ENCODE measurements at regions not wholly inside any gene's neighbourhood (a gene's known extent, or its start where the extent isn't known, plus 50 kb on each side); places are given as distances from the start of the nearest gene placed in this dataset.

GRCh38 chr12:91630596-91631293 is 448.1 kb upstream of the DCN start:
- Mint-ChIP-seq H3K36me3 (ENCODE audit: low read depth) (no peaks in the 10 kb centered on the region), H3K9me3 (peaks cover 15% of the 10 kb centered on the region), H3K4me3 (no peak overlapping the region), H3K4me1 (ENCODE audit: low read depth) (peaks cover 4% of the 10 kb centered on the region), H3K27me3 (no peaks in the 10 kb centered on the region), H3K27ac (no peak overlapping the region)

GRCh38 chr12:91630083-91630482 is 447.5 kb upstream of the DCN start:
- Mint-ChIP-seq H3K4me3 (no peak overlapping the region), H3K27ac (no peak overlapping the region), H3K4me1 (ENCODE audit: low read depth) (peaks cover 3% of the 10 kb centered on the region), H3K27me3 (no peaks in the 10 kb centered on the region), H3K36me3 (ENCODE audit: low read depth) (peaks cover 2% of the 10 kb centered on the region), H3K9me3 (peaks cover 17% of the 10 kb centered on the region)

- Mint-ChIP-seq H3K27me3 (no peaks in the 10 kb centered on the region), H3K9me3 (peaks cover 18% of the 10 kb centered on the region), H3K36me3 (ENCODE audit: low read depth) (peaks cover 4% of the 10 kb centered on the region), H3K4me1 (ENCODE audit: low read depth) (no peaks in the 10 kb centered on the region), H3K27ac (no peak overlapping the region), H3K4me3 (no peak overlapping the region)
Observed at GRCh38 chr12:91629440-91629839, 446.8 kb upstream of the DCN start.

GRCh38 chr12:91628656-91629055 is 446.0 kb upstream of the DCN start:
- H3K36me3 Mint-ChIP-seq (ENCODE audit: low read depth), result peaks cover 4% of the 10 kb centered on the region
- H3K4me3 Mint-ChIP-seq, result no peak overlapping the region
- H3K4me1 Mint-ChIP-seq (ENCODE audit: low read depth), result no peaks in the 10 kb centered on the region
- peaks cover 18% of the 10 kb centered on the region for H3K9me3 Mint-ChIP-seq
- H3K27ac Mint-ChIP-seq, result no peak overlapping the region
- H3K27me3 Mint-ChIP-seq, result no peaks in the 10 kb centered on the region

GRCh38 chr12:91627225-91627624 is 444.6 kb upstream of the DCN start:
- no peaks in the 10 kb centered on the region for H3K27me3 Mint-ChIP-seq
- H3K4me1 Mint-ChIP-seq (ENCODE audit: low read depth), result no peaks in the 10 kb centered on the region
- H3K9me3 Mint-ChIP-seq, result peaks cover 18% of the 10 kb centered on the region
- peaks cover 4% of the 10 kb centered on the region for H3K36me3 Mint-ChIP-seq (ENCODE audit: low read depth)
- H3K4me3 Mint-ChIP-seq, result no peak overlapping the region
- no peak overlapping the region for H3K27ac Mint-ChIP-seq

GRCh38 chr12:91622981-91623380 is 440.4 kb upstream of the DCN start:
- peaks cover 3% of the 10 kb centered on the region for H3K4me1 Mint-ChIP-seq (ENCODE audit: low read depth)
- no peak overlapping the region for H3K27ac Mint-ChIP-seq
- peaks cover 18% of the 10 kb centered on the region for H3K9me3 Mint-ChIP-seq
- no peak overlapping the region for H3K4me3 Mint-ChIP-seq
- no peaks in the 10 kb centered on the region for H3K27me3 Mint-ChIP-seq
- H3K36me3 Mint-ChIP-seq (ENCODE audit: low read depth), result peaks cover 4% of the 10 kb centered on the region

- H3K27me3 Mint-ChIP-seq, result no peaks in the 10 kb centered on the region
- H3K4me1 Mint-ChIP-seq (ENCODE audit: low read depth), result peaks cover 7% of the 10 kb centered on the region
- peaks cover 14% of the 10 kb centered on the region for H3K9me3 Mint-ChIP-seq
- H3K36me3 Mint-ChIP-seq (ENCODE audit: low read depth), result peaks cover 4% of the 10 kb centered on the region
- H3K27ac Mint-ChIP-seq, result no peak overlapping the region
- H3K4me3 Mint-ChIP-seq, result no peak overlapping the region
Observed at GRCh38 chr12:91622037-91622436, 439.4 kb upstream of the DCN start.

- Mint-ChIP-seq H3K27ac (no peak overlapping the region), H3K36me3 (ENCODE audit: low read depth) (peaks cover 4% of the 10 kb centered on the region), H3K4me3 (no peak overlapping the region), H3K27me3 (no peaks in the 10 kb centered on the region), H3K9me3 (peaks cover 4% of the 10 kb centered on the region), H3K4me1 (ENCODE audit: low read depth) (peaks cover 7% of the 10 kb centered on the region)
Observed at GRCh38 chr12:91620992-91621391, 438.4 kb upstream of the DCN start.

- no peaks in the 10 kb centered on the region for H3K27me3 Mint-ChIP-seq
- peaks cover 3% of the 10 kb centered on the region for H3K9me3 Mint-ChIP-seq
- H3K36me3 Mint-ChIP-seq (ENCODE audit: low read depth), result peaks cover 4% of the 10 kb centered on the region
- no peak overlapping the region for H3K4me3 Mint-ChIP-seq
- no peak overlapping the region for H3K27ac Mint-ChIP-seq
- H3K4me1 Mint-ChIP-seq (ENCODE audit: low read depth), result peaks cover 7% of the 10 kb centered on the region
Observed at GRCh38 chr12:91620422-91620821, 437.8 kb upstream of the DCN start.

GRCh38 chr12:91618281-91618680 is 435.7 kb upstream of the DCN start:
- H3K4me3 Mint-ChIP-seq, result no peak overlapping the region
- peaks cover 7% of the 10 kb centered on the region for H3K4me1 Mint-ChIP-seq (ENCODE audit: low read depth)
- H3K36me3 Mint-ChIP-seq (ENCODE audit: low read depth), result no peaks in the 10 kb centered on the region
- H3K27ac Mint-ChIP-seq, result no peak overlapping the region
- no peaks in the 10 kb centered on the region for H3K9me3 Mint-ChIP-seq
- no peaks in the 10 kb centered on the region for H3K27me3 Mint-ChIP-seq

- H3K9me3 Mint-ChIP-seq, result no peaks in the 10 kb centered on the region
- peaks cover 7% of the 10 kb centered on the region for H3K4me1 Mint-ChIP-seq (ENCODE audit: low read depth)
- no peak overlapping the region for H3K27ac Mint-ChIP-seq
- no peak overlapping the region for H3K4me3 Mint-ChIP-seq
- H3K27me3 Mint-ChIP-seq, result no peaks in the 10 kb centered on the region
- no peaks in the 10 kb centered on the region for H3K36me3 Mint-ChIP-seq (ENCODE audit: low read depth)
Observed at GRCh38 chr12:91617818-91618217, 435.2 kb upstream of the DCN start.

GRCh38 chr12:91616416-91616815 is 433.8 kb upstream of the DCN start:
- no peaks in the 10 kb centered on the region for H3K9me3 Mint-ChIP-seq
- no peak overlapping the region for H3K4me3 Mint-ChIP-seq
- H3K4me1 Mint-ChIP-seq (ENCODE audit: low read depth), result peaks cover 7% of the 10 kb centered on the region
- H3K27ac Mint-ChIP-seq, result no peak overlapping the region
- no peaks in the 10 kb centered on the region for H3K27me3 Mint-ChIP-seq
- H3K36me3 Mint-ChIP-seq (ENCODE audit: low read depth), result no peaks in the 10 kb centered on the region

GRCh38 chr12:91613223-91613779 is 430.7 kb upstream of the DCN start:
- Mint-ChIP-seq H3K36me3 (ENCODE audit: low read depth) (no peaks in the 10 kb centered on the region), H3K27me3 (no peaks in the 10 kb centered on the region), H3K4me1 (ENCODE audit: low read depth) (peaks cover 15% of the 10 kb centered on the region), H3K4me3 (no peak overlapping the region), H3K9me3 (no peaks in the 10 kb centered on the region), H3K27ac (no peak overlapping the region)

GRCh38 chr12:91610561-91610960 is 427.9 kb upstream of the DCN start:
- H3K4me3 Mint-ChIP-seq, result no peak overlapping the region
- peaks cover 8% of the 10 kb centered on the region for H3K4me1 Mint-ChIP-seq (ENCODE audit: low read depth)
- no peaks in the 10 kb centered on the region for H3K27me3 Mint-ChIP-seq
- no peaks in the 10 kb centered on the region for H3K9me3 Mint-ChIP-seq
- no peak overlapping the region for H3K27ac Mint-ChIP-seq
- no peaks in the 10 kb centered on the region for H3K36me3 Mint-ChIP-seq (ENCODE audit: low read depth)

- Mint-ChIP-seq H3K9me3 (no peaks in the 10 kb centered on the region), H3K27ac (no peak overlapping the region), H3K36me3 (ENCODE audit: low read depth) (no peaks in the 10 kb centered on the region), H3K4me1 (ENCODE audit: low read depth) (peaks cover 8% of the 10 kb centered on the region), H3K4me3 (no peak overlapping the region), H3K27me3 (no peaks in the 10 kb centered on the region)
Observed at GRCh38 chr12:91609283-91609682, 426.7 kb upstream of the DCN start.

GRCh38 chr12:91608542-91608941 is 425.9 kb upstream of the DCN start:
- Mint-ChIP-seq H3K9me3 (no peaks in the 10 kb centered on the region), H3K4me1 (ENCODE audit: low read depth) (peaks cover 8% of the 10 kb centered on the region), H3K4me3 (no peak overlapping the region), H3K27me3 (no peaks in the 10 kb centered on the region), H3K27ac (no peak overlapping the region), H3K36me3 (ENCODE audit: low read depth) (no peaks in the 10 kb centered on the region)

Data from stimulated activated naive CD8-positive, alpha-beta T cell treated with anti-CD3 and anti-CD28 coated beads, Interleukin-15, Interleukin-2, amounts not matched to agents 100 ng/mL and 50 ng/mL, for 24 hours (primary cell).